ENCODE measurements at regions not wholly inside any gene's neighbourhood (a gene's known extent, or its start where the extent isn't known, plus 50 kb on each side); places are given as distances from the start of the nearest gene placed in this dataset.

GRCh38 chr4:35757836-35758235, 486.5 kb downstream of the ARAP2 start:
- H3K79me2 ChIP-seq (ENCODE audit: insufficient read depth, low read length): no peaks in the 10 kb centered on the region
- H3K4me1 ChIP-seq (ENCODE audit: insufficient read depth, low read length, severe bottlenecking): no peaks in the 10 kb centered on the region
- no peak overlapping the region for H3K4me2 ChIP-seq (ENCODE audit: low read length)
- no peaks in the 10 kb centered on the region for H3K36me3 ChIP-seq (ENCODE audit: insufficient read depth, low read length)
- H3K9ac ChIP-seq (ENCODE audit: low read length): no peak overlapping the region
- no peaks in the 10 kb centered on the region for H3F3A ChIP-seq (ENCODE audit: insufficient read depth, low read length)
- H3K27me3 ChIP-seq (ENCODE audit: insufficient read depth, low read length): no peaks in the 10 kb centered on the region
- H2AFZ ChIP-seq (ENCODE audit: low read length): no peak overlapping the region
- TF ChIP-seq EZH2 (IDR thresholded peaks at IDR 0.05; ENCODE audit: borderline replicate concordance, low read length) (no peak), CTCF (IDR thresholded peaks at IDR 0.05; ENCODE audit: low read length) (no peak)
- H3K9me3 ChIP-seq (ENCODE audit: low read length): no peaks in the 10 kb centered on the region
- no peak overlapping the region for H3K27ac ChIP-seq (ENCODE audit: low read depth, low read length, poor library complexity, severe bottlenecking)
- no peak overlapping the region for H3K4me3 ChIP-seq (ENCODE audit: low read depth, low read length, poor library complexity, severe bottlenecking)
- no peaks in the 10 kb centered on the region for H4K20me1 ChIP-seq (ENCODE audit: insufficient read depth, low read length)
- no peaks in the 10 kb centered on the region for H3K9me2 ChIP-seq (ENCODE audit: low read depth, low read length)

GRCh38 chr4:35760807-35761206, 483.5 kb downstream of the ARAP2 start:
- H3K79me2 ChIP-seq (ENCODE audit: insufficient read depth, low read length): no peaks in the 10 kb centered on the region
- no peaks in the 10 kb centered on the region for H3K27me3 ChIP-seq (ENCODE audit: insufficient read depth, low read length)
- no peak overlapping the region for H3K27ac ChIP-seq (ENCODE audit: low read depth, low read length, poor library complexity, severe bottlenecking)
- H3K9me2 ChIP-seq (ENCODE audit: low read depth, low read length): no peaks in the 10 kb centered on the region
- H3K36me3 ChIP-seq (ENCODE audit: insufficient read depth, low read length): no peaks in the 10 kb centered on the region
- no peak overlapping the region for H3K4me2 ChIP-seq (ENCODE audit: low read length)
- no peak overlapping the region for H2AFZ ChIP-seq (ENCODE audit: low read length)
- no peak overlapping the region for H3K9ac ChIP-seq (ENCODE audit: low read length)
- no peak for TF ChIP-seq EZH2 (IDR thresholded peaks at IDR 0.05; ENCODE audit: borderline replicate concordance, low read length)
- no peak for TF ChIP-seq CTCF (IDR thresholded peaks at IDR 0.05; ENCODE audit: low read length)
- no peaks in the 10 kb centered on the region for H3F3A ChIP-seq (ENCODE audit: insufficient read depth, low read length)
- no peaks in the 10 kb centered on the region for H4K20me1 ChIP-seq (ENCODE audit: insufficient read depth, low read length)
- no peaks in the 10 kb centered on the region for H3K4me1 ChIP-seq (ENCODE audit: insufficient read depth, low read length, severe bottlenecking)
- H3K9me3 ChIP-seq (ENCODE audit: low read length): no peaks in the 10 kb centered on the region
- no peak overlapping the region for H3K4me3 ChIP-seq (ENCODE audit: low read depth, low read length, poor library complexity, severe bottlenecking)

- no peaks in the 10 kb centered on the region for H3K36me3 ChIP-seq (ENCODE audit: insufficient read depth, low read length)
- no peaks in the 10 kb centered on the region for H3K27me3 ChIP-seq (ENCODE audit: insufficient read depth, low read length)
- H4K20me1 ChIP-seq (ENCODE audit: insufficient read depth, low read length): no peaks in the 10 kb centered on the region
- H3K4me1 ChIP-seq (ENCODE audit: insufficient read depth, low read length, severe bottlenecking): no peaks in the 10 kb centered on the region
- no peak overlapping the region for H3K9ac ChIP-seq (ENCODE audit: low read length)
- no peak for TF ChIP-seq CTCF (IDR thresholded peaks at IDR 0.05; ENCODE audit: low read length)
- TF ChIP-seq EZH2 (IDR thresholded peaks at IDR 0.05; ENCODE audit: borderline replicate concordance, low read length): no peak
- H3K79me2 ChIP-seq (ENCODE audit: insufficient read depth, low read length): no peaks in the 10 kb centered on the region
- no peaks in the 10 kb centered on the region for H3K9me2 ChIP-seq (ENCODE audit: low read depth, low read length)
- H3K27ac ChIP-seq (ENCODE audit: low read depth, low read length, poor library complexity, severe bottlenecking): no peak overlapping the region
- H3K4me2 ChIP-seq (ENCODE audit: low read length): no peak overlapping the region
- H3K4me3 ChIP-seq (ENCODE audit: low read depth, low read length, poor library complexity, severe bottlenecking): no peak overlapping the region
- no peak overlapping the region for H2AFZ ChIP-seq (ENCODE audit: low read length)
- H3K9me3 ChIP-seq (ENCODE audit: low read length): no peaks in the 10 kb centered on the region
- no peaks in the 10 kb centered on the region for H3F3A ChIP-seq (ENCODE audit: insufficient read depth, low read length)
Observed at GRCh38 chr4:35771571-35771970, 472.7 kb downstream of the ARAP2 start.

Measured in OCI-LY1 (cell line).